Activated CD8-positive, alpha-beta memory T cell treated with anti-CD3 and anti-CD28 coated beads, Interleukin-2, amount 10 ng/mL, durations not matched to agents 7 days and 5 days (primary cell): ENCODE measurements at regions not wholly inside any gene's neighbourhood (a gene's known extent, or its start where the extent isn't known, plus 50 kb on each side); places are given as distances from the start of the nearest gene placed in this dataset.
"Not testable (repeated sequence)": the region's sequence is repeated elsewhere in the genome, so short reads cannot be mapped to it uniquely, and the experiment has no call there.

ENCODE experiments used
- ATAC-seq: fragments of 150-1000 bp; cut with Tn5 transposase; one replicate; pipeline ENCODE4 v1.10.0; 2021; ENCODE audit warnings: moderate library complexity
- CTCF ChIA-PET: fragments of 350-600 bp; sonication (Branson Sonifier 250); formaldehyde crosslinking; loops from one replicate; lab custom pipeline; 2021; ENCODE audit warnings: antibody characterized with exemption; lab: Charles Lee
- DNase-seq: peaks from one replicate; pipeline ENCODE4 v3.0.0-alpha.2; 2020
- H3K27ac Mint-ChIP-seq: one replicate; pipeline ENCODE4 v1.8.0; 2021; ENCODE audit warnings: mild to moderate bottlenecking, mixed read lengths
- H3K27me3 Mint-ChIP-seq: one replicate; pipeline ENCODE4 v1.8.0; 2021; ENCODE audit warnings: mixed read lengths
- H3K36me3 Mint-ChIP-seq: one replicate; pipeline ENCODE4 v1.8.0; 2021; ENCODE audit warnings: mild to moderate bottlenecking, mixed read lengths
- H3K4me1 Mint-ChIP-seq: one replicate; pipeline ENCODE4 v1.8.0; 2021; ENCODE audit warnings: mixed read lengths
- H3K4me3 Mint-ChIP-seq: one replicate; pipeline ENCODE4 v1.8.0; 2021; ENCODE audit warnings: mild to moderate bottlenecking, moderate library complexity, mixed read lengths
- H3K9me3 Mint-ChIP-seq: one replicate; pipeline ENCODE4 v1.8.0; 2022; ENCODE audit warnings: low read depth, mixed read lengths

GRCh38 chr13:61107989-61108388 is 307.7 kb downstream of the PCDH20 start:
- ATAC-seq = no peak
- H3K27me3 Mint-ChIP-seq = no peaks in the 10 kb centered on the region
- no peak overlapping the region for H3K4me3 Mint-ChIP-seq

GRCh38 chr13:61095885-61096284 is 319.8 kb downstream of the PCDH20 start:
- H3K9me3 Mint-ChIP-seq = peaks cover 8% of the 10 kb centered on the region
- no peak for ATAC-seq
- H3K4me3 Mint-ChIP-seq = no peak overlapping the region
- CTCF ChIA-PET = no interaction called here
- DNase-seq = no peak
- H3K4me1 Mint-ChIP-seq = no peaks in the 10 kb centered on the region
- H3K27ac Mint-ChIP-seq = no peak overlapping the region
- H3K27me3 Mint-ChIP-seq = no peaks in the 10 kb centered on the region
- no peaks in the 10 kb centered on the region for H3K36me3 Mint-ChIP-seq

More at GRCh38 chr13:61107989-61108388, 307.7 kb downstream of the PCDH20 start:
- no peaks in the 10 kb centered on the region for H3K4me1 Mint-ChIP-seq
- DNase-seq = no peak
- H3K27ac Mint-ChIP-seq = no peak overlapping the region
- H3K9me3 Mint-ChIP-seq = no peaks in the 10 kb centered on the region
- H3K36me3 Mint-ChIP-seq = no peaks in the 10 kb centered on the region
- CTCF ChIA-PET = no interaction called here

DNA sequence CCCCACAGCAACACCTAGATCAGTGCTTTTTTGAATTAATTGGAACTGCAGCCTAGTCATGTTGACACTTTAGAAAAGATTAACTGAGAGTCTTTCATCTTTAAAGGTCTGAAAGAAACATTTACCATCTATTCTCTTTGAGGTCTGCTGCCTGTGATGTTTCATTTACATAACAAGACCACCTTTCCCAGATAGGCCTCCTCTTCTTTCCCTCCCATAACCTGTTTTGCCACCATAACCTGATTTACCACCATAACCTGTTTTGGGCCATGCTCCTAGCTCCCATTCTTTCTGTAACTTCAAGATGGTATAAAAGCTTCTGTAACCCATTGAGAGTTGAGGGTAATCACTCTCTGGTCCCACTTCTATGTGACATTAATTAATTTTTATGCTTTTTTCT is 320.8 kb downstream of the PCDH20 start:
- Mint-ChIP-seq H3K4me1 (no peaks in the 10 kb centered on the region), H3K27ac (no peak overlapping the region), H3K27me3 (no peaks in the 10 kb centered on the region), H3K4me3 (no peak overlapping the region), H3K36me3 (no peaks in the 10 kb centered on the region), H3K9me3 (peaks cover 9% of the 10 kb centered on the region)
- CTCF ChIA-PET = no interaction called here
- DNase-seq (no peak), ATAC-seq (no peak)

DNA sequence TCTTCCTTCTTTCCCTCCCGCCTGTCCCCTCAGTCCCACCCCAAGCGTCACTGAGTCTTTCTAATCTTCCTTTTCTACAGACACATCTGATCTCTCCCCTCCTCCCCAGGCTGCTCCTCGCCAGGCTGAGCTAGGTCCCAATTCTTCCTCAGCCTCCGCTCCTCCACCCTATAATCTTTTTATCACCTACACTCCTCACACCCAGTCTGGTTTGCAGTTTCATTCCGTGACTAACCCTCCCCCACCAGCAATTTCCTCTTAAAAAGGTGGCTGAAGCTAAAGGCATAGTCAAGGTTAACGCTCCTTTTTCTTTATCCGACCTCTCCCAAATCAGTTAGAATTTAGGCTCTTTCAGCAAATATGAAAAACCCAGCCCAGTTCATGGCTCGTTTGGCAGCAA is 325.8 kb downstream of the PCDH20 start:
- H3K27ac Mint-ChIP-seq, H3K27me3 Mint-ChIP-seq, CTCF ChIA-PET, ATAC-seq, H3K36me3 Mint-ChIP-seq, H3K4me1 Mint-ChIP-seq, H3K4me3 Mint-ChIP-seq, DNase-seq: not testable (repeated sequence)
- peaks cover 18% of the 10 kb centered on the region for H3K9me3 Mint-ChIP-seq

- Mint-ChIP-seq H3K36me3 (no peaks in the 10 kb centered on the region), H3K4me3 (no peak overlapping the region), H3K9me3 (peaks cover 17% of the 10 kb centered on the region), H3K27me3 (no peaks in the 10 kb centered on the region), H3K27ac (no peak overlapping the region), H3K4me1 (no peaks in the 10 kb centered on the region)
- DNase-seq (no peak), ATAC-seq (no peak)
- CTCF ChIA-PET = no interaction called here
Observed at GRCh38 chr13:61086087-61086486, 329.6 kb downstream of the PCDH20 start.

- peaks cover 18% of the 10 kb centered on the region for H3K9me3 Mint-ChIP-seq
- no peak overlapping the region for H3K27ac Mint-ChIP-seq
- H3K4me1 Mint-ChIP-seq = no peaks in the 10 kb centered on the region
- H3K27me3 Mint-ChIP-seq = no peaks in the 10 kb centered on the region
- ATAC-seq (no peak), DNase-seq (no peak)
- no peaks in the 10 kb centered on the region for H3K36me3 Mint-ChIP-seq
- CTCF ChIA-PET = no interaction called here
- no peak overlapping the region for H3K4me3 Mint-ChIP-seq
Observed at GRCh38 chr13:61084988-61085387, 330.7 kb downstream of the PCDH20 start.

DNA sequence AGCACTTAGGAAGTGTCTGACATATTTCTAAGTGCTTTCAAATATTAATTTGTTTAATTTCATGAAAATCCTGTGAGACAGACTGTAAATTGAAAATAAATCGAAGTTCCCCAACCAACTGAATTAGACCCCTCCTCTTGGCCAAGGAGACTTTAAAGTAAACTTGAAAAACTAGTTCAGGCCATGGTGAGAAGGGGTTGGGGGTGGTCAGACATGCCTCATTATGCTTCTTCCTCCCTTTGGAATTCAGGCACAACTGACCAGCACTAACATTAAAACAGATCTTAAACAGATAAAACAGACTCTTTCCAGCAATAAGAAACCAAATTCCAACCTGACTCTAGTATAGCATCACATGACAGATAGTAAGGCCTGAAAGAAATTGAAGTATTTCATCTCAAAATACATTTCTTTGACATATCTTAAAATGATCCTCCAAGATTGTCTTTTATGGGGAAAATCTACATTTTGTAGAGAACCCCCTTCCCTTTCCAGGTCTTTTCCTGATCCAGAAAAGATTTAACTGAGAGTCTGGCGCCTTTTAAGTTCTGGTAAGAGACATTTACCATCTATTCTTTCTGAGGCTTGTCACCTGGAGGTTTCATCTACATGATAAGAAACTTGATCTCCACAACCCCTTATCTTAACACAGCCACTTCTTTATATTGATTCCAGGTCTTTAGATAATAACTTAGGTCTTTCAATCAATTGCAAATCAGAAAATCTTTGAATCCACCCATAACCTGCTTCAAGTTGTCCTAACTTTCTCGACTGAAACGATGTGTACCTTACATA is 336.5 kb downstream of the PCDH20 start:
- no peak overlapping the region for H3K27ac Mint-ChIP-seq
- no peaks in the 10 kb centered on the region for H3K36me3 Mint-ChIP-seq
- H3K27me3 Mint-ChIP-seq = no peaks in the 10 kb centered on the region
- DNase-seq = no peak
- CTCF ChIA-PET = no interaction called here
- peaks cover 10% of the 10 kb centered on the region for H3K9me3 Mint-ChIP-seq
- no peak for ATAC-seq
- no peak overlapping the region for H3K4me3 Mint-ChIP-seq
- no peaks in the 10 kb centered on the region for H3K4me1 Mint-ChIP-seq

GRCh38 chr13:61052175-61052574 is 363.5 kb downstream of the PCDH20 start:
- H3K4me1 Mint-ChIP-seq = no peaks in the 10 kb centered on the region

DNA sequence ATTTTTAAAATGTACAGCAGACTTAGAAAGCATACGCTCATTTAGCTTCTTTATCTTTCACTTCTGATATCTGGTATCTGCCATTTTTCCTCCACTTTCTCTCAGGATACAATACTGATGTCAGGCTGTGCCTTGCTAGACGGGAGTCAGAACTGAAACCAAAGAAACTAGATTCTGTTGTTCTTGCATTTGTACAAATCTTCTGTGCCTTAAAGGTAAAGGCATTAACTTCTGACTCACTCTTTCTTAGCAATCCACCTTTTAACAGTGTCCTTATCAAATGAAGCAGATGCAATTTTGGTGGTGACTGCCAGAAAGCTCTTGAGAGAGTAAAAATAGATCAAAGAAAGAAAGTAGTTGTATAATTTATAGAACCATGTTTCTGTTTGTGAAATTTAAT is 370.4 kb downstream of the PCDH20 start:
- no peak overlapping the region for H3K4me3 Mint-ChIP-seq
- H3K36me3 Mint-ChIP-seq = no peaks in the 10 kb centered on the region
- CTCF ChIA-PET = no interaction called here
- H3K27ac Mint-ChIP-seq = no peak overlapping the region
- DNase-seq (no peak), ATAC-seq (no peak)
- no peaks in the 10 kb centered on the region for H3K4me1 Mint-ChIP-seq
- peaks cover 2% of the 10 kb centered on the region for H3K9me3 Mint-ChIP-seq
- H3K27me3 Mint-ChIP-seq = no peaks in the 10 kb centered on the region

More at GRCh38 chr13:61052175-61052574, 363.5 kb downstream of the PCDH20 start:
- Mint-ChIP-seq H3K27ac (no peak overlapping the region), H3K9me3 (peaks cover 6% of the 10 kb centered on the region), H3K36me3 (no peaks in the 10 kb centered on the region), H3K27me3 (no peaks in the 10 kb centered on the region), H3K4me3 (no peak overlapping the region)
- DNase-seq = no peak
- CTCF ChIA-PET = no interaction called here
- ATAC-seq = no peak

- DNase-seq (no peak), ATAC-seq (no peak)
- Mint-ChIP-seq H3K9me3 (peaks cover 8% of the 10 kb centered on the region), H3K4me1 (no peaks in the 10 kb centered on the region), H3K36me3 (no peaks in the 10 kb centered on the region), H3K27ac (no peak overlapping the region), H3K27me3 (no peaks in the 10 kb centered on the region), H3K4me3 (no peak overlapping the region)
- CTCF ChIA-PET = no interaction called here
Observed at GRCh38 chr13:61040181-61040580, 375.5 kb downstream of the PCDH20 start.

- peaks cover 10% of the 10 kb centered on the region for H3K9me3 Mint-ChIP-seq
- no peak for DNase-seq
- H3K4me3 Mint-ChIP-seq = no peak overlapping the region
- no peaks in the 10 kb centered on the region for H3K27me3 Mint-ChIP-seq
- H3K27ac Mint-ChIP-seq = no peak overlapping the region
- H3K36me3 Mint-ChIP-seq = no peaks in the 10 kb centered on the region
- H3K4me1 Mint-ChIP-seq = no peaks in the 10 kb centered on the region
- no peak for ATAC-seq
- CTCF ChIA-PET = no interaction called here
Observed at GRCh38 chr13:61039302-61039701, 376.3 kb downstream of the PCDH20 start.

- no peak for DNase-seq
- CTCF ChIA-PET = interaction anchor here (0.6 kb wide), 1 partner anchor 20 kb away, joined by 3 read pairs; no protein-coding TSS in a partner anchor
- H3K4me3 Mint-ChIP-seq = no peak overlapping the region
- H3K27ac Mint-ChIP-seq = no peak overlapping the region
- no peaks in the 10 kb centered on the region for H3K4me1 Mint-ChIP-seq
- H3K27me3 Mint-ChIP-seq = no peaks in the 10 kb centered on the region
- H3K9me3 Mint-ChIP-seq = peaks cover 8% of the 10 kb centered on the region
- no peaks in the 10 kb centered on the region for H3K36me3 Mint-ChIP-seq
- ATAC-seq = no peak
Observed at GRCh38 chr13:61036715-61037114, 378.9 kb downstream of the PCDH20 start.

DNA sequence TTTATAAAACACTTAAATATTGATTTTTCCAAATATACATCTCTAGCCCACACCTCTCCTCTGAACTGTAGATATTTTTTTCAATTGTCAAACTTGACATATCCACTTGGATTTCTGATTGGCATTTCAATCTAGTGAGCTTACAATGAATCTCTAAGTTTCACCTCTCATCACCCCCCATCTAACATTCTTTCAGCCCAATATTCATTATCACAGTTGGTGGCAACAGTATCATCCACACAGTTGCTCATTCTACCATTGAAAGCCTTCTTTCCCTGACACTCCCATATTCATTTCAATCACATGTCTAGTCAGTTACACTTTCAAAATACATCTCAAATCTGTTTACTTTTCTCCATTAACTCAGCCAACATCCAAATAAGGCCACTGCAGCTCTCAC is 385.2 kb downstream of the PCDH20 start:
- ATAC-seq (no peak), DNase-seq (no peak)
- Mint-ChIP-seq H3K27ac (no peak overlapping the region), H3K9me3 (peaks cover 7% of the 10 kb centered on the region), H3K4me1 (no peaks in the 10 kb centered on the region), H3K4me3 (no peak overlapping the region), H3K27me3 (no peaks in the 10 kb centered on the region), H3K36me3 (no peaks in the 10 kb centered on the region)
- CTCF ChIA-PET = no interaction called here

- DNase-seq = no peak
- Mint-ChIP-seq H3K36me3 (no peaks in the 10 kb centered on the region), H3K27ac (no peak overlapping the region), H3K9me3 (peaks cover 6% of the 10 kb centered on the region), H3K27me3 (no peaks in the 10 kb centered on the region), H3K4me1 (no peaks in the 10 kb centered on the region), H3K4me3 (no peak overlapping the region)
- no peak for ATAC-seq
- CTCF ChIA-PET = no interaction called here
Observed at GRCh38 chr13:61029064-61029463, 386.6 kb downstream of the PCDH20 start.
